ENCODE measurements at regions not wholly inside any gene's neighbourhood (a gene's known extent, or its start where the extent isn't known, plus 50 kb on each side); places are given as distances from the start of the nearest gene placed in this dataset.
"Not testable (repeated sequence)": the region's sequence is repeated elsewhere in the genome, so short reads cannot be mapped to it uniquely, and the experiment has no call there.

- DNase-seq: no peak
These were observed 142.5 kb upstream of the ARG1 start for GRCh38 chr6:131430531-131430930.

- no peak for DNase-seq
These were observed 141.3 kb upstream of the ARG1 start for GRCh38 chr6:131431718-131432117.

- DNase-seq: no peak
These were observed 139.1 kb upstream of the ARG1 start for GRCh38 chr6:131433927-131434326.

- DNase-seq: no peak
These were observed 136.7 kb upstream of the ARG1 start for GRCh38 chr6:131436358-131436757.

GRCh38 chr6:131443014-131443413, 130.0 kb upstream of the ARG1 start:
- no peak for DNase-seq

- DNase-seq: peak; percentile 55
These were observed 129.5 kb upstream of the ARG1 start for GRCh38 chr6:131443514-131443913.

GRCh38 chr6:131445356-131445755, 127.7 kb upstream of the ARG1 start:
- not testable (repeated sequence) for DNase-seq

GRCh38 chr6:131450861-131451260, 122.2 kb upstream of the ARG1 start:
- DNase-seq: no peak

GRCh38 chr6:131451321-131452144, 121.5 kb upstream of the ARG1 start:
- DNase-seq: peak; percentile 23

GRCh38 chr6:131453803-131454202, 119.2 kb upstream of the ARG1 start:
- DNase-seq: no peak

GRCh38 chr6:131456565-131456964, 116.5 kb upstream of the ARG1 start:
- DNase-seq: no peak

- DNase-seq: no peak
These were observed 114.0 kb upstream of the ARG1 start for GRCh38 chr6:131459005-131459404.

GRCh38 chr6:131460614-131461000, 112.4 kb upstream of the ARG1 start:
- DNase-seq: no peak

GRCh38 chr6:131469130-131469529, 103.9 kb upstream of the ARG1 start:
- DNase-seq: no peak

GRCh38 chr6:131470534-131470933, 102.5 kb upstream of the ARG1 start:
- DNase-seq: no peak

GRCh38 chr6:131471331-131471730, 101.7 kb upstream of the ARG1 start:
- no peak for DNase-seq

- DNase-seq: not testable (repeated sequence)
These were observed 99.7 kb upstream of the ARG1 start for GRCh38 chr6:131473303-131473702.

GRCh38 chr6:131476362-131476761, 96.7 kb upstream of the ARG1 start:
- no peak for DNase-seq

- DNase-seq: not testable (repeated sequence)
These were observed 94.2 kb upstream of the ARG1 start for GRCh38 chr6:131478740-131479211.

GRCh38 chr6:131486608-131487007, 86.4 kb upstream of the ARG1 start:
- DNase-seq: no peak

- no peak for DNase-seq
These were observed 84.2 kb upstream of the ARG1 start for GRCh38 chr6:131488780-131489179.

- no peak for DNase-seq
These were observed 82.6 kb upstream of the ARG1 start for GRCh38 chr6:131490441-131490840.

- DNase-seq: no peak
These were observed 80.0 kb upstream of the ARG1 start for GRCh38 chr6:131492932-131493573.

GRCh38 chr6:131504387-131504786, 68.6 kb upstream of the ARG1 start:
- DNase-seq: not testable (repeated sequence)

Data from activated CD4-positive, alpha-beta T cell treated with anti-CD3 and anti-CD28 coated beads for 48 hours (primary cell).